Body of pancreas (tissue), 4 donors: ENCODE measurements at regions not wholly inside any gene's neighbourhood (a gene's known extent, or its start where the extent isn't known, plus 50 kb on each side); places are given as distances from the start of the nearest gene placed in this dataset.

ENCODE experiments used
- ATAC-seq: fragments of 150-250 bp; one replicate; pipeline ENCODE4 v1.9.1; 2016
- DNase-seq, 4 donors: peaks; one replicate each; pipeline ENCODE4 v3.0.0-alpha.2; 2019
- H3K27ac ChIP-seq, 4 donors: fragments of 200-600 bp; sonication (generic); 1 replicate in 3 of 4; 2 replicates in 1 of 4; pipeline versions ENCODE4 v1.5.1 to v1.6.1; 2016 to 2019; ENCODE audit warnings: mild to moderate bottlenecking in 1 of 4, mixed read lengths in 1 of 4, moderate library complexity in 1 of 4
- H3K27me3 ChIP-seq, 2 donors: fragments of 200-600 bp; sonication (generic); one replicate each; pipeline ENCODE4 v1.6.0; 2016; ENCODE audit warnings: mild to moderate bottlenecking in 1 of 2
- H3K36me3 ChIP-seq, 2 donors: fragments of 200-600 bp; sonication (generic); replicated peaks in 1 of 2; 2 replicates each; pipeline ENCODE4 v1.5.1; 2016; ENCODE audit warnings: low read depth in 2 of 2; ENCODE audit not compliant: insufficient read depth in 1 of 2
- H3K4me1 ChIP-seq: fragments of 200-600 bp; sonication (generic); one replicate; pipeline ENCODE4 v1.6.0; 2016
- H3K4me3 ChIP-seq, 2 donors: fragments of 200-600 bp; sonication (generic); 1 replicate in 1 of 2; 2 replicates in 1 of 2; pipeline ENCODE4 v1.5.1; 2016 to 2019
- H3K9me3 ChIP-seq, 3 donors: fragments of 200-600 bp; sonication (generic); 1 replicate in 2 of 3; 2 replicates in 1 of 3; pipeline ENCODE4 v1.5.1; 2016
- POLR2A ChIP-seq, 3 donors: fragments of 450-650 bp; IDR thresholded peaks; one replicate each; pipeline ENCODE4 v1.6.1; 2016; ENCODE audit warnings: antibody characterized with exemption in 3 of 3, mild to moderate bottlenecking in 2 of 3
- WGBS, 2 donors: methylation state at CpG; one replicate each; pipeline ENCODE4 v1.1.5; 2017; 5-methylcytosine and 5-hydroxymethylcytosine counted together
- intact Hi-C: fragments of 100-400 bp; cut with DNase I; formaldehyde crosslinking; loops from one replicate; pipeline ENCODE4 v1.15.1; 2023
- TF ChIP-seq, protein P1 (sequence below), 7 experiments: fragments of 450-650 bp in 4 of 7; fragments of 200-600 bp in 3 of 7; sonication (generic) in 3 of 7; IDR thresholded peaks; one replicate each; pipeline ENCODE4 v1.5.1; 2016 to 2019; ENCODE audit warnings: antibody characterized with exemption in 7 of 7

DNA sequence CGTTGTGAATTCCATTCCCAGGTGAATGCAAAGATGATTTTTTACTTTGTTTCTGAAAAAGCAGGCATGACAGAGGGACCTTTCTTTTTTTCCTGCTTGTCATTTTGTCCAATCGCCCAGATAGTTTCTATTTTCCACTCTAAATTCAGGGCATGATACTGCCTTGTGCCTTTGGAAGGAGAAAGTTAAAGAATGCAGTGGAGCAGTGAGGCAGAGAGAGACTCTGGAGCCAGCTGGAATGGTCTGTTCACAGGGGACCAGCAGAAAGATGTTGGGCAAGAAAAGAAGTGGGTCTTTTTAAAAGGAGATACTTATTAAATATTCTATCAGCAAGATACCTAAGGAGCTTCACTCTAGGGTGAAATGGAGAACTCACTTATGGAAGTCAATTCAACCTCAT, 532.3 kb downstream of the BRINP1 start:
- H3K9me3 ChIP-seq: no peaks in the 10 kb centered on the region
- no peak for DNase-seq
- no peaks in the 10 kb centered on the region for H3K36me3 ChIP-seq
- no peak for ATAC-seq
- intact Hi-C loops: no loop called here
- H3K4me1 ChIP-seq: no peaks in the 10 kb centered on the region
- TF ChIP-seq POLR2A (IDR thresholded peaks at IDR 0.05): no peak
- TF ChIP-seq, protein P1, sequence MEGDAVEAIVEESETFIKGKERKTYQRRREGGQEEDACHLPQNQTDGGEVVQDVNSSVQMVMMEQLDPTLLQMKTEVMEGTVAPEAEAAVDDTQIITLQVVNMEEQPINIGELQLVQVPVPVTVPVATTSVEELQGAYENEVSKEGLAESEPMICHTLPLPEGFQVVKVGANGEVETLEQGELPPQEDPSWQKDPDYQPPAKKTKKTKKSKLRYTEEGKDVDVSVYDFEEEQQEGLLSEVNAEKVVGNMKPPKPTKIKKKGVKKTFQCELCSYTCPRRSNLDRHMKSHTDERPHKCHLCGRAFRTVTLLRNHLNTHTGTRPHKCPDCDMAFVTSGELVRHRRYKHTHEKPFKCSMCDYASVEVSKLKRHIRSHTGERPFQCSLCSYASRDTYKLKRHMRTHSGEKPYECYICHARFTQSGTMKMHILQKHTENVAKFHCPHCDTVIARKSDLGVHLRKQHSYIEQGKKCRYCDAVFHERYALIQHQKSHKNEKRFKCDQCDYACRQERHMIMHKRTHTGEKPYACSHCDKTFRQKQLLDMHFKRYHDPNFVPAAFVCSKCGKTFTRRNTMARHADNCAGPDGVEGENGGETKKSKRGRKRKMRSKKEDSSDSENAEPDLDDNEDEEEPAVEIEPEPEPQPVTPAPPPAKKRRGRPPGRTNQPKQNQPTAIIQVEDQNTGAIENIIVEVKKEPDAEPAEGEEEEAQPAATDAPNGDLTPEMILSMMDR (IDR thresholded peaks at IDR 0.05): no peak
- 34 to 36% methylated on average over 2 of the region's 2 CpGs for WGBS, 2 donors
- no peak overlapping the region for H3K4me3 ChIP-seq
- H3K27me3 ChIP-seq: no peaks in the 10 kb centered on the region
- no peak overlapping the region for H3K27ac ChIP-seq

DNA sequence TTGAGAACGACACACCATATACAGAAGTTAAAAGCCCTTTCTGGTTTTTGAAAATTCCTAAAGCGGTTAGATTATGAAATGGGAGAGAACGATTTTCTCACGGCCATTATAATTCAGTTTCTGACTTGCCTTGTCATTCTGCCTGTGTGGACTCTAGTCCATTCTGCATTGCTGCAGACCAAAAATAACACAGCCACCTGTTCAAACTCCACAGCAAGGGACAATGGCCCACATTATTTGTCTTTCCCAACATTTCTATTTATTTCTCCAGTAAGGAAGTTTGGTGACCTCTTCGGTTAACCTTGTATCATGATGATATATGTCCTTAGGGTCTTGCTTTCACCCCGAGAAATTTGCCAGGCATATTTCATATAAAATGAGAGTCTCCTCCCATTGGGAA, 497.7 kb downstream of the BRINP1 start:
- no peak for TF ChIP-seq POLR2A (IDR thresholded peaks at IDR 0.05)
- TF ChIP-seq, protein P1 (IDR thresholded peaks at IDR 0.05): no peak
- Histone ChIP-seq H3K27ac (no peak overlapping the region), H3K4me1 (no peaks in the 10 kb centered on the region), H3K9me3 (no peaks in the 10 kb centered on the region), H3K27me3 (no peaks in the 10 kb centered on the region), H3K36me3 (no peaks in the 10 kb centered on the region), H3K4me3 (no peak overlapping the region)
- no peak for ATAC-seq
- intact Hi-C loops: no loop called here
- DNase-seq: no peak
- 23 to 27% methylated on average over 6 of the region's 6 CpGs for WGBS, 2 donors

DNA sequence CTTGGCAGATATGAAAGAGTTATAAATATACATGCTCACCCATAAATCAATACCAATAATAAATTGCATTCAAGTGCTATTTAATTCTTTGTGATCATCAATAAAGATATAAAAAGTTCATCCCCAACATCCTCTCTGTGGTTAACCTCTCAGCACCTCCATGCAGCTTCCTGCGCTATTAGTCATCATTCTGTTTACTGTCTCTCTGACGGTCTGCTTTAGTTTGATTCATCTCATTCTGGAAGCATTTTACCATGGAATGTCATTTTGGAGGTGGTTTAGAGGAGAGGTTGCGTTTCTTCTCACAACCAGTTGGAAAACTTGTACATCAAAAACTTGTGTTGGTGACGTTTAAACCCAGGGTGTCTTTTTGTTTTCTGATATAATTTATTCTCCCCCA, 486.6 kb downstream of the BRINP1 start:
- intact Hi-C loops: no loop called here
- 50 to 56% methylated on average over 4 of the region's 4 CpGs for WGBS, 2 donors
- no peak for ATAC-seq
- TF ChIP-seq, protein P1 (IDR thresholded peaks at IDR 0.05): no peak
- TF ChIP-seq POLR2A (IDR thresholded peaks at IDR 0.05): no peak
- Histone ChIP-seq H3K9me3 (no peaks in the 10 kb centered on the region), H3K4me1 (no peaks in the 10 kb centered on the region), H3K36me3 (no peaks in the 10 kb centered on the region), H3K27me3 (no peaks in the 10 kb centered on the region), H3K27ac (no peak overlapping the region), H3K4me3 (no peak overlapping the region)
- no peak for DNase-seq

DNA sequence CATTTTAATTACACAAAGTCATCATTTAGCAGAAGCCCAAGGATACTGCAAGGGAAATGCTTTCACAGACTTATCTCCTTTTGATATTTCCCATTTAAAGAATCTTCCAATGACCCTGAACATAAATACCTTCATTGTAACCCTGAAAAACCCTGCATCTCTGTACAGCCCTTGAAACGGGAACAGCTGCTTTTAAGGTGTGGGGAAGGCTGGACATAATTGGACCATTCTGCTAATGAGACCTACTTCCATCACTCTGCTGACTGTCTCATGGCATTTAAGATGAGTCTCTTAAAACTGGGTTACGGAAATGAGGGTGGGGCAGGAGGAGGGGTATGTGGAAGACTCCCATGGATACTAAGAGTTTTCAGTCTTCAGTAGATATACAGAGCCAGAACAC, 485.8 kb downstream of the BRINP1 start:
- Histone ChIP-seq H3K4me1 (no peaks in the 10 kb centered on the region), H3K4me3 (no peak overlapping the region), H3K27me3 (no peaks in the 10 kb centered on the region), H3K36me3 (no peaks in the 10 kb centered on the region), H3K9me3 (no peaks in the 10 kb centered on the region), H3K27ac (no peak overlapping the region)
- DNase-seq: no peak
- no peak for ATAC-seq
- TF ChIP-seq POLR2A (IDR thresholded peaks at IDR 0.05): no peak
- TF ChIP-seq, protein P1 (IDR thresholded peaks at IDR 0.05): no peak
- intact Hi-C loops: no loop called here
- 42 to 63% methylated on average over 2 of the region's 2 CpGs for WGBS, 2 donors

DNA sequence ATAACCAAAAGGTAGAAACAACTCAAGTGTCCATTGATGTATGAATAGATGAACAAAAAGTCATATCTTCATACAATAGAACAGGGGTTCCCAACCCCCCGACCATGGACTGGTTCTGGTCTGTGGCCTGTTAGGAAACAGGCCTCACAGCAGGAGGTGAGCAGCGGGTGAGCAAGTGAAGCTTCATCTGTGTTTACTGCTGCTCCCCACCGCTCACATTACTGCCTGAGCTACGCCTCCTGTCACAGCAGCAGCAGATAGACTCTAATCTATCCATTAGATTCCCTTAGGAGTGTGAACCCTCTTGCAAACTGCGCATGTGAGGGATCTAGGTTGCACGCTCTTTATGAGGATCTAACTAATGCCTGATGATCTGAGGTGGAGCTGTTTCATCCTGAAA, 478.0 kb downstream of the BRINP1 start:
- WGBS, 2 donors: 58 to 62% methylated on average over 6 of the region's 6 CpGs
- no peak overlapping the region for H3K27ac ChIP-seq
- no peaks in the 10 kb centered on the region for H3K4me1 ChIP-seq
- TF ChIP-seq, protein P1 (IDR thresholded peaks at IDR 0.05): no peak
- no peaks in the 10 kb centered on the region for H3K27me3 ChIP-seq
- intact Hi-C loops: no loop called here
- no peak overlapping the region for H3K4me3 ChIP-seq
- no peak for DNase-seq
- ATAC-seq: no peak
- H3K9me3 ChIP-seq: no peaks in the 10 kb centered on the region
- H3K36me3 ChIP-seq: no peaks in the 10 kb centered on the region
